LNCAP (cell line): ENCODE measurements at regions not wholly inside any gene's neighbourhood (a gene's known extent, or its start where the extent isn't known, plus 50 kb on each side); places are given as distances from the start of the nearest gene placed in this dataset.

Experiments
- CTCF ChIP-seq: fragments of 450-650 bp; IDR thresholded peaks from 2 replicates; pipeline ENCODE4 v1.5.1; 2017; ENCODE audit warnings: mild to moderate bottlenecking

- no peak for TF ChIP-seq CTCF
Observed at GRCh38 chr20:22768266-22769178, 184.2 kb upstream of the FOXA2 start.

GRCh38 chr20:22770241-22770800 is 185.9 kb upstream of the FOXA2 start:
- no peak for TF ChIP-seq CTCF

GRCh38 chr20:22771706-22772105 is 187.3 kb upstream of the FOXA2 start:
- TF ChIP-seq CTCF, result no peak

GRCh38 chr20:22773344-22773743 is 189.0 kb upstream of the FOXA2 start:
- TF ChIP-seq CTCF, result no peak

GRCh38 chr20:22775256-22775655 is 190.9 kb upstream of the FOXA2 start:
- TF ChIP-seq CTCF, result no peak

GRCh38 chr20:22775671-22776139 is 191.3 kb upstream of the FOXA2 start:
- no peak for TF ChIP-seq CTCF

- no peak for TF ChIP-seq CTCF
Observed at GRCh38 chr20:22776369-22776768, 192.0 kb upstream of the FOXA2 start.
